ENCODE measurements at regions not wholly inside any gene's neighbourhood (a gene's known extent, or its start where the extent isn't known, plus 50 kb on each side); places are given as distances from the start of the nearest gene placed in this dataset.
"Not testable (repeated sequence)": the region's sequence is repeated elsewhere in the genome, so short reads cannot be mapped to it uniquely, and the experiment has no call there.

DNA sequence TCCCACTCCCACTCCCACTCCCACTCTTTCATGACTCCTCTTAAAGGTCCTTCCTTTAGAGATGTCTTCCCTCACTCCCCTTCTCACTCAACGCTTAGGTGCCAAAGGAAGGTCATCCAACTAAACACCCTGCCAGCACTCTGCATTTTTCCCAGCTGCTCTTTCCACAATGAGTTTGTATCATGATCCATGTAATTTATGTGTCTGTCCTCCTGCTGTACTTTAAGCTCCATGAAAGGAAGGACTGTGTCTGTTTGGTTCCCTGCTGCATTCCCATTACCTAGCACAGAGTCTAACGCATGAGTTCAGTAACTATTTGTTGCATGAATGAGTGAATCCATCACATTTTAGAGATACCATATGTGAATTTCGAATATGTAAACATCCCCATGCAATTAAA lies 252.7 kb downstream of the KIF20B start:
- DNase-seq = no peak

DNA sequence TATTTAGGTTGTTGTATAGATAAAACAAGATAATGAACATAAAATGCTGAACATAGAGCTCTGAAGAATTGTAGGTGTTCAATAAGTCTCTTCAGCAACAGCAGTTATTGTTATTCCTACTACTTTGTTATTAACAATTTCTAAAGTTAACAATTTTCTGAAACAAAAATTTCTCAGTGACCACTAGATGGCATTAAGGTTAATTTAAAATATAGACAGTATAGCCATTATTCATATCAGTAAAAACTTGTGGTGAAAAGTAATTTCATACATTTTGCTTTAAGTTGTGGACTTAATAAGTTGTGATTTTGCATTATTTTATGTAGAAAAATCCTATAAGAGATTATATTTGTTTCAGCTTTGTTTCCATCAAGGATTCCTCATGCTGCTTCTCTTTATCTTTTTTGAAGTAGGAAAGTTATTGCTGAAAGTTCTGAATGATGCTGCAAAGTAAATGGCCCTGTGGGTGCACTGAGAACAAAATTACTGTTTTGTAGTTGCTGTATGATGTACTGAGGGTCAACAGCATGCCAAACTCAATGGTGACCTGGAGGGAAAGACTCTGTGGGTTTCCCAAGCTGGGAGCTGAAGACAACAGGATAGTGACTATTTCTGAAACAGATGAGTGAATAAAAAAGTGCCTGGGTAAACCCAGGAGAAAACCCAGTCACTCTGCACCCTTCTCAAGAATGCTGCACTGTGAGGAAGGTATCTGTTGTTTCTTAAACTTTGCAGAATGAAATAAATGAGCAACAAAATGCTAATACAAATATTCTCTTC lies 253.6 kb downstream of the KIF20B start:
- DNase-seq = no peak

DNA sequence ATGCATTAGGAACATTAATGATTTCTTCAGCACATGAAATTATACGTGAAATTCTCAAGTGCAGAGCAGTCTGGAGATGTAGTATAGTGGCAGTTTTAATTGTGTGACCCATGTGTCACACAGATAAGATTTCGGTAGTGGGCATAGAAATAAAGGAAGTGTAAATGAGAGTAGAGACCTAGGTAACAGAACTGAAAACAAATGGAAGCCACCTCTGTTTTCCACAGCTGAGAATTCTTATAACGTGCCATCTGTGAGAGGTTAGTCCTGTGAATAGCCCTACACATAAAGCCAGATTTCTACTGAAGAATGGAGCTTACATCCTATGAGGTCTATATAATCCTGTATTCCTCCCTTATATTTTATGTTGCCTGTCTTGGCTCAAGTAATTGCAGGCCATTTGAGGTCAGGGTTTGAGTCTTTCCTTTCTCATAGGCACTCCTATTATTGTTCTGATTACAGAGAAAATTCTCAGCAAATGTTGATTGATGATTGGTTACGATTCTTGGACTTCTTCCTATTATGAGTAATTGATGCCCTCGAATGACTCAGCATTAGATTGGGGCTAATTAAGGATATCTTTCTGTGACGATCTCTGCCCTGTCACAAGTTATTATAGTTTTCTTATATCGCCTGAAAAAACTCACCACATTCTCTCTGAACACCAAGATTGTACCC lies 258.2 kb downstream of the KIF20B start:
- no peak for DNase-seq

DNA sequence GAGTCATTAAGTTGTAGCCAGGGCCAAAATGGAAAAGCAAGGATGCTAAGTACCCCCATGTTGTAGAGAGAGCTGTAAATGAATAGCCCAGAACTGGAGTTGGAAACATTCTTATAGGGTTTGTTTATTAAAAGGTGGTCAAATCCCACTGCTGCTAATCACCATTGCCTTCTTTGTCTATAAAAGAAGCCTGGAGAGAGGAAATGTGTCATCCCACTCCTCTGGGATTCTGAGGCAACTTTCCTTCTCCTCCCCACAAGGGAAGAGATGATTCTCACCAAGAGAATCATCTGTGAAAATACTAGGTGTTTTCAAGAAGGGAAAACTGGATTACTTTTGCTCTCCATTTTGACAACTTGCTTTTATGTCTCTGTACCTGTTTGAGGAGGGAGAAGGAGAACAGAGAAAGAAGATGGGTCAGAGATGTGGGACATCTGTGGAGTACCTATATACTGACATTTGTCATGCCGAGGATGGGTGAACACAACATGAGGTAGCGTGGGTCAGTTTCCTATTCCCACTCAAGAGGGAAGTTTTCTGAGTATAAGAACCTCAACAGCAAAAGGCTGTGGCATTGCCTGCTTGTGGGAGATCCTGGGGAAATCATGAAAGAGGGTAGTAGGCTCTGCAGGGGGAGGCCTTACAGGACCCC lies 262.2 kb downstream of the KIF20B start:
- DNase-seq = no peak

DNA sequence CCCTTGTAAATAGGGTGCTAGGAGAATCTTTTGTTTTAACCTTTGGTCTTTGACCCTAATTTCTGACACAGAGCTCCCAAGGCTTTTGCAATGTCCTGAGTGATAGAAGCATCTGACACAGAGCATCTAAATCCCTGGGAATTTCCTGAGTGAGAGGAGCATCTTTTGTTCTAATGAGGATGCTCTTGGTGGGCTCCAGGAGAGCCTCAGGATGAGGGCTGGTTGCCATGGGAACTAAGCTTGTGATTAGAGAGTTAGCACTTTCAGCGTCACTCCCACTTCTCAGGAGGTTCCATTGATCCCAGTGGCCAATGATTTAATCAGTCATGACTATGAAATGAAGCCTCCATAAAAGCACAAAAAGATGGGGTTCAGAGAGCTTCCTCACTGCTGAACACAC lies 264.8 kb downstream of the KIF20B start:
- DNase-seq = no peak

- DNase-seq = no peak
Observed at GRCh38 chr10:89973326-89973725, 271.9 kb downstream of the KIF20B start.

- DNase-seq = no peak
Observed at GRCh38 chr10:89975071-89975470, 273.7 kb downstream of the KIF20B start.

GRCh38 chr10:89975771-89976170 lies 274.4 kb downstream of the KIF20B start:
- DNase-seq = no peak

DNA sequence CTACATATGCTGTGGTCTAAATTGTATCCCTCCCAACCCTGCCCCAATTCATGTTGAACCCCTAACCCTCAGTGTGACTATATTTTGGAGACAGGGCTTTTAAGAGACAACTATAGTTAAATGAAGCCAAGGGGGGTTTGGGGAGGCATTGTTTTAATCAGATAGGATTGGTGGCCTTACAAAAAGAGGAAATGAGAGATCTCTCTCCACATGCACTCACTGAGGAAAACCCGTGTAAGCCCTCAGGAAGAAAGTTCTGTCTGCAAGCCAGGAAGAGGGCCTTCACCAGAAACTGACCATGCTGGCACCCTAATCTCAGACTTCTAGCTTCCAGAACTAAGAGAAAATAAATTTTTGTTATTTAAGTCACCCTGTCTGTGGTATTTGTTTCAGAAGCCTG lies 276.7 kb downstream of the KIF20B start:
- DNase-seq = no peak

DNA sequence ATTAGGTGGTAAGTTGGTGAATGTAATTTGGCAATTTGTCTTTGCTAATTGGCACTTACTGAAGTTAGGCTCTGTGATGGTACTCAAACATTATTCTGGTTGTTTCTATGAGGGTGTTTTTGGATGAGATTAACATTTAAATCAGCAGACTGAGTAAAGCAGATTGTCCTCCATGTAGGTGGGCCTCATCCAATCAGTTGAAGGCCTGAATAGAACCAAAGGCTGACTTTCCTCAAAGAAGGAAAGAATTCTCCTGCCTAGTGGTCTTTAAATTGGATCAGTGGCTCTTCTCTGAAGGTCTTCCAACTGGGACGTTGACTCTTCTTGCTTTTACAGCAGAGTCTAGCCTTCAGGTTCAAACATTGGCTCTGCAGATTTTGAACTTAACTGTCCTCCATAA lies 278.3 kb downstream of the KIF20B start:
- DNase-seq = no peak

DNA sequence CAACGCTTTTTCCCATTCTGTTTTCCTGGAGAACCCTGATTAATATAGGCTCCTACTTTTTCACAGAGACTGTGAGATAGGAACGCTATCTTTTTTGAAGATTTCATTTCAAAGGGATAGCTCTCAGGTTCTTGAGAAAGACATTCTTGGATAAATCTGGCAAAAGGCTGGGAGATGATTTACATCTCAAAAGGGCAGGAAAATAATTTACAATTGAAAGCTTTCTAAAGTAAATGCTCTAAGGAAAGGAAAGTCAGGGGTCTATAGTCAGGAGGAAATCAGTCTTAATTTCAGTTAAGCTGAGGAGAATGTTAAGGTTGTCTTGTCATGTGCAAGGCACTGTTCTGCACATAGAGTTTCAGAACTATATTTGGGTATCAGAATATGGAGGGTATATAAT lies 278.8 kb downstream of the KIF20B start:
- DNase-seq = no peak

GRCh38 chr10:89981891-89982290 lies 280.5 kb downstream of the KIF20B start:
- no peak for DNase-seq

DNA sequence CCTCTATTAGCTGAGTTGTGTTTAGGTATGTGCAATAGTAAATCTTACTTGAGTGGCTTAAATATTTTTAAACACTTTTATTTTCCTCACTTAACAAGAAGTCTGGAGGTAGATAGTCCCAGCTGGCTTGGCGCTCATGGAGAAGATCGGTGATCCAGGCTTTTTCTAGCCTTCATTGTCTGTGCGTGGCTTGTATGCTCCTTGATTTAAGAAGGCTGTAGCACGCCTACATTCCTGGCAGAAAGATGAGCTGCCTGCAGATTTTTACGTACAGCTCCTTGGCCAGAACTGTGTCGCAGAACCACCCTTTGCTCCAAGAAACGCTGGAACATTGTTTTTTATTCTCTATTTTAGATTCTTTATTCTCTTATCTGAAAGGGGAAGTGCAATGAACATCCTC lies 284.1 kb downstream of the KIF20B start:
- DNase-seq = no peak

GRCh38 chr10:89988361-89988760 lies 287.0 kb downstream of the KIF20B start:
- DNase-seq = not testable (repeated sequence)

- no peak for DNase-seq
Observed at GRCh38 chr10:89992575-89992974, 291.2 kb downstream of the KIF20B start.

DNA sequence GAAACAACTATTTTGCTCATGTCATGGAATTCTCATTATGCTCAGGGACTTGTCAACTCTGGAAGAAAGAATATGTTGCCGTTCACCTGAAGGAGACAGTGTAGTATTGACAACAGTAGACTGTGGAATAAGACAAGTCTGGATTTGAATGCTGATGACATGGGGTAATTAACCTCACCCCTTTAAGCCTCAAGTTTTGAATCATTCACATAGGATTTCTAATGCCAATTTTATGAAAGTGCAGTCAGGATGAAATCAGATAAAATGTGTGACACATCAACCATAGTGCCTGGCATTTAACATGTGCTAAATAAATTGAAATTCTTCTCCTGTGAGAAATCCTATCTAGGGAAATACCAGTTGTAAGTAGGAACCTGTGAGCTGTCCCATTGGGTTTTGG lies 305.8 kb downstream of the KIF20B start:
- DNase-seq = no peak

GRCh38 chr10:90011281-90011680 lies 309.9 kb downstream of the KIF20B start:
- not testable (repeated sequence) for DNase-seq

DNA sequence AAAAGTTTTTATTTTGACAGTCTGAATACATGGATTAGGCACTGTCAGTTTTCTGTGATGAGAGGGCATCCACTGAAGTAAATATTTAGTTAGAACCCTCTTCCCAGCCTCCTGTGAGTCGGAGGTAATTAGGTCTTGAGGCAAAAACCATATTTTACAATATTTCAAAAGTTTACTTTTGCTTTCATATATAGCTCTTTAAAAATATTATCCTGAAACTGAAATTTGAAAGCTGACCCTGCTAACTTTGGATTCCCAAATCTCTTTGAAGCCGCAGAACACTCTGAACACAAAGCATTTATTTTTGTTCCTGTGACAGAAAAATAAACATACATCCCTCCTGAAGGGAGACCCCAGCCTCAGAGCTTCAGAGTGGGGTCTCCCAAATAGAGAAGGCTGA lies 317.4 kb downstream of the KIF20B start:
- DNase-seq = no peak

DNA sequence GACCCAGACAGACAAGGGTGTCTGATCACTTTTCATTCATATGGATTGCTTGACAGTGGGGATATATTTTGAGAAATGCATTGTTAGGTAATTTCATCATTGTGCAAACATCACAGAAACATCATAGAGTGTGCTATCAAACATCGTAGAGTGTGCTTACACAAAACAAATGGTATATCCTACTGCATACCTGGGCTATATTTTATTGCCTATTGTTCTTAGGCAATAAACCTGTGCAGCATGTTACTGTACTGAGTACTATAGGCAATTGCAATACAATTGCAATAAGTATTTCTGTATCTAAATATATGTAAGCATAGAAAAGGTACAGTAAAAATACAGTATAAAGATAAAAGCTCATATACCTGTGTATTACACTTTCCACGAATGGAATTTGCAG lies 319.1 kb downstream of the KIF20B start:
- DNase-seq = no peak

DNA sequence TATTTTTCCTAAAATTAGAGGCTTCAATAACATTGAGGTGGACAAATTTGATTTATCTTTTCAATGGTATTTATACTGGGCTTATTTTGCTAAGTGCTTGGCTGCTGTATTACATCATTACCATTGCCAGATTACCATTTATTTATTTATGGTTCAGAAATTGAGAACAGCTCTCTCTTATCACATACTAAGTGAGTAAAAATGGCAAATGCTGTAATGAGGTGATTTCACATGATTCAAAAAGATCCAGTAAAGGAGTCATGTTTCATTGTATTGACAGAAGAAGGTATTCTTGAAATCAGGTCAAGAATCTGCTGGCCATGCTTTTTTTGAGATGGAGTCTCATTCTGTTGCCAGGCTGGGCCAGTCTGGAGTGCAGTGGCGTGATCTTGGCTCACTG lies 322.6 kb downstream of the KIF20B start:
- no peak for DNase-seq

- no peak for DNase-seq
Observed at GRCh38 chr10:90028312-90028711, 326.9 kb downstream of the KIF20B start.

GRCh38 chr10:90031776-90032175 lies 330.4 kb downstream of the KIF20B start:
- DNase-seq = no peak

- no peak for DNase-seq
Observed at GRCh38 chr10:90032519-90032918, 331.1 kb downstream of the KIF20B start.

DNA sequence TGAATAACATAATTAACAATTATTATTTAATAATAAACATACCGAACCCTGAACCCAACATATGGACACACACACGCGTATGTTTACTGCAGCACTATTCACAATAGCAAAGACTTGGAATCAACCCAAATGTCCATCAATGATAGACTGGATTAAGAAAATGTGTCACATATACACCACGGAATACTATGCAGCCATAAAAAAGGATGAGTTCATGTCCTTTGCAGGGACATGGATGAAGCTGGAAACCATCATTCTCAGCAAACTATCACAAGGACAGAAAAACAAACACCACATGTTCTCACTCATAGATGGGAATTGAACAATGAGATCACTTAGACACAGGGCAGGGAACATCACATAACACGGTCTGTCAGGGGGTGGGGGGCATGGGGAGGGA lies 333.5 kb downstream of the KIF20B start:
- DNase-seq = not testable (repeated sequence)
